Hepatocyte (in vitro differentiated cells): ENCODE measurements at regions not wholly inside any gene's neighbourhood (a gene's known extent, or its start where the extent isn't known, plus 50 kb on each side); places are given as distances from the start of the nearest gene placed in this dataset.

Experiments used
- EZH2phosphoT487 ChIP-seq: fragments of 200-600 bp; sonication (generic); IDR thresholded peaks from one replicate; pipeline ENCODE4 v1.6.1; 2018; ENCODE audit warnings: antibody characterized with exemption, mild to moderate bottlenecking, low read depth, moderate library complexity; ENCODE audit not compliant: unreplicated experiment, severe bottlenecking
- TF ChIP-seq, protein P1 (sequence below): fragments of 200-600 bp; sonication (generic); IDR thresholded peaks from 2 replicates; pipeline ENCODE4 v1.5.1; 2016; ENCODE audit warnings: antibody characterized with exemption, mild to moderate bottlenecking; ENCODE audit not compliant: poor library complexity

- TF ChIP-seq, protein P1, sequence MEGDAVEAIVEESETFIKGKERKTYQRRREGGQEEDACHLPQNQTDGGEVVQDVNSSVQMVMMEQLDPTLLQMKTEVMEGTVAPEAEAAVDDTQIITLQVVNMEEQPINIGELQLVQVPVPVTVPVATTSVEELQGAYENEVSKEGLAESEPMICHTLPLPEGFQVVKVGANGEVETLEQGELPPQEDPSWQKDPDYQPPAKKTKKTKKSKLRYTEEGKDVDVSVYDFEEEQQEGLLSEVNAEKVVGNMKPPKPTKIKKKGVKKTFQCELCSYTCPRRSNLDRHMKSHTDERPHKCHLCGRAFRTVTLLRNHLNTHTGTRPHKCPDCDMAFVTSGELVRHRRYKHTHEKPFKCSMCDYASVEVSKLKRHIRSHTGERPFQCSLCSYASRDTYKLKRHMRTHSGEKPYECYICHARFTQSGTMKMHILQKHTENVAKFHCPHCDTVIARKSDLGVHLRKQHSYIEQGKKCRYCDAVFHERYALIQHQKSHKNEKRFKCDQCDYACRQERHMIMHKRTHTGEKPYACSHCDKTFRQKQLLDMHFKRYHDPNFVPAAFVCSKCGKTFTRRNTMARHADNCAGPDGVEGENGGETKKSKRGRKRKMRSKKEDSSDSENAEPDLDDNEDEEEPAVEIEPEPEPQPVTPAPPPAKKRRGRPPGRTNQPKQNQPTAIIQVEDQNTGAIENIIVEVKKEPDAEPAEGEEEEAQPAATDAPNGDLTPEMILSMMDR: no peak
- no peak for TF ChIP-seq EZH2phosphoT487
These were observed 219.9 kb upstream of the GLRA1 start for GRCh38 chr5:152144556-152144955.
